ENCODE measurements at regions not wholly inside any gene's neighbourhood (a gene's known extent, or its start where the extent isn't known, plus 50 kb on each side); places are given as distances from the start of the nearest gene placed in this dataset.

DNA sequence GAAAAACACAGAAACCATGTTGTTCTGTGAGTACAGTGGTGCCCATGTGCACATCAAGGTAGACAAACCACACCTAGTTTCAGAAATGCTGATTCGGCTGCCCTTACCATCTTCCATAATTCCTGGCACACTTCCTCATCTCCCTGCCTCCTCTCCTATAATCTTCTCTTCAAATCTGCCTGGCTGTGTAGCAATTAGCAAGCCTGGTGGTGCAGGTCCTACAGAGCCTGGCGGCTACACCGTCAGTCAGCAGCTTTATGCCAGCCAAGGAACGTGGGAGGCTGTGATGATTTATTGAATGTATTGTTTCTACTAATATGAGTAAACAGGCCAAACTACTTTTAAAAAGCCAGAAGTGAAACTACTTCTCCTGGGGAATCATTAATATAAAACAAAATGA, 106.8 kb downstream of the SEMA6D start:
- no peak for DNase-seq

DNA sequence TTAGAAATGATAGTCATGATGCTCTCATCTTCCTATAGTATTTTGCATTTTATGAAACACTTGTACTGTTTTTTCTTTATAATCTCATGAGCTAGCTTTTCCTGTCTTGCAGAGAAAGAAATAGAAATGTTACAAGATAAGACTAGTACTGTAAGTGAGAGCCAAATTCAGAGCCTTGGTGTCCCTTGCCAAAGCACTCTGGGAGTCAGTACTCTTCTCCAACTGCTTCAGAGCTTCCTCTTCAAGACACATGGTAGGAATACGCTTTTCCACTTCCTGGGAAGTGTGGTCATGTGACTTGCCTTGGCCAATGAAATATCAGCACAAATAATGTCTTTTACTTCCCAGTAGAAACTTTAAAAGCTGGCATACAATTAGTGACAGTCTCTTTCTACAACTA, 112.4 kb downstream of the SEMA6D start:
- DNase-seq: no peak

DNA sequence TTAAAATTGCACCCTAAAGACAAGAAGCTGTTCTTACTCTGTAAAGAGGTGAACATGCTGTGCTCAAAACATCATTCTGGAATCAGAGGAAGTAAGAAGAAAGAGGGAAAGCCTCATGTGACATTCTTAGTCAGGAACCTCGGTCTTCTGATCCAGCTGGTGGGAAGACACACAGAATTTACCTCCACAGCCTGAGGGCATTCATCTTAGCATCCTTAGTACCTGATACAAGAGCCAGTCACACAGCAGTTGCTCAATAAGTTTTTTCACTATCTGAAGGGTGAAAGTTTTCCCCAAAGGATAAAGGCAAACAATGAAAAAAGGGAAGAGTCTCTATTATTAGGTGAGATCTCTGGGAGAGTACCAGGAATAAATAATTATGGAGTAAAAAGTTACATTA, 116.8 kb downstream of the SEMA6D start:
- no peak for DNase-seq

DNA sequence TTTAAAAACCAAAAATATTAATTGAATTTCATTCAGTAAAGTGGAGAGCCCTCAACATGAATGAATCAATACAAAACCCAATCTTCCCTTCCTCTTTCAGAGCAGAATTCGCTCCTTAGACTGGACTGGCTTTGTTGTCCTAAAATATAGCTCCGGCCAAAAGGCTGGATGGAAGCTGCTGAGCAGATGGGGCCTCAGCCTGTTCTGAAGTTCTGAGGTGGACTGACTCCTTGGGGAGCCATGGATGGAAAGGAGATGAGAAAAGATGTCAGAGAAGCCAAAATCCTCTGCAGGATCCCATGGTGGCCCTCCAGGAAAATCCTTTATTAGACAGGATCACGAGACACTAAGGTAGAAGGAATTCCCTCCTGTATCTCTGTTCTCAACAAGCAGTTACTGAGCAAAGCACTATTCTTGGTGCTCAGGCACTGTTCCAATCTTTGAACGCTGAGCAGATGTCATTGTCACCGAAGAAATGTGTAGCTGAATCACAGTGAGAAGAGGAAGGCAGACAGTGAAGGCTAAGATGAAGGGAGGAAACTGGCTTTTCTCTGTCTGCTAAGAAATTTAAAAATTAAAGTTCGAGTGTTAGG, 122.0 kb downstream of the SEMA6D start:
- DNase-seq: no peak

DNA sequence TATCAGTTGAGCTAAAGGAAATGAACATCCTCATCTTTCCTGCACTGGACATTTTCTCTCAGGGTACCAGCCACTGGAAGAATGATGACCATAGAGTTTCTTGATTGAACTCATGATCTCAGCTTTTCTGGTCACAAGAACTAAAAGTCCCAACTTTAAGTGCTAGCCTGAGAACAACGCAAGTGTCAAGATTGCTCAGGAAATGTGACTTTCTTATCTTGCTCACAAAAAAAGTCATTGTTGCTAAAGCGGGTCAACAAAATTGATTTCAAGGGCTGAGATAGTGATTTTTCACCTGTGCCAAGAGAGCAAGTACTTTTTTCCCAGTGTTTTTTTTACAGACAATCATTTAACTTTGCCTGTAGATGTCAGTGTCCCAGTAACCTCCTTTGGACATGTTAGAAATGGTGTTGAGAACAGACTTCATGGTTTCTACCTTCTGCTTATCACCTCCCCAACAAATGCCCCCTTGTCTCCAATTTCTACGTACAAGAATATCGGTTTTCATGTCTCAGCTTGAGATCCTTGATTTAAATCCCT, 125.9 kb downstream of the SEMA6D start:
- no peak for DNase-seq

DNA sequence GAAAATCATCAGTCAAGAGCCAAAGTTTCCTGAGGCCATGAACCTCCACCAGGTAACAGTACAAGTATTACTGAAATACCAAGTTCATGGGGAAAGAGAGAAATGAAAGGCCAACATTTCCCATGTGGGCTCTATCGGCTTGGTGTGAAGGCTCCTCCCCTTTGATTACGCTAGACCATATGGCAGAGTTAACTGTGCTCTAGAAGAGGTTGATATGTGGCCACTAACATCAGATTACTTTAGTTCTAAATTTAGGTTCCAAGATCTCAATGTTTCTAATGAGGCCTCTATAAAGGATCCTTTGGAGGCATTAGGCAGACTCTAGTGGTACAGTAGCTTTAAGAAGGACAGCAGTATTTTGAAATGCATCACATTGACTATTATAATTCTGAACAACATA, 127.1 kb downstream of the SEMA6D start:
- DNase-seq: no peak

DNA sequence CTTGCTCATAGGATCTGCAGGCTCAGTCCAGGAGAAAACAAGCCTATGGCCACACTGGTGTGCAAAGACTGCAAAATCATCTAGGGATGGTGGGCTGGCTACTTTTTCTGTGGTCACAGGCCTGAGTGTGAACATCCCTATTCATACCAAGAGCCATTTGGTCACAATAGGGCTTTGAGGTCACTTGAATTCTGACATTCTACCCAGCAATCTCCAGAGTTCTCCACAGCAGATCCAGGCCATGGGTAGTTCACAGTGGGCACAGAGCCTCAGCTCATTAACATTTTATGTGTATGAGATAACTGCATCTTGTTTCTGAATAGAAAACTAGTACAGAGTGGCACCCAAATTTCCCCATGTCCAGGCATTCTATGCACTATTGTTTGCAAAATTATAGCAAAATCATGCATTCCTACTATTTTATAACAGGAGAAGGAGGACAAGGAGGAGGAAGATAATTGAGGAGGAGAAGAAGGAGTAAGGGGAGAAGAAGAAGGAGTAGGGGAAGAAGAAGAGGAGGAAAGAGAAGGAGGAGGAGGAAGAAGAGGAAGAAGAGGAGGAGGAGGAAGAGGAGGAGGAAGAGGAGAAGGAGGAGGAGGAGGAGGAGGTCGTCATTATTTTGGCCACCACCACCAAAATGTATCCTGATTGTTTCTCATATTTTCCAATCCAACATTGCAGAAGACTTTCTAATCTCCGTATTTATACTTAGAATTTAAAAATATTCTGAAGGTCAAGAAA, 129.0 kb downstream of the SEMA6D start:
- no peak for DNase-seq

DNA sequence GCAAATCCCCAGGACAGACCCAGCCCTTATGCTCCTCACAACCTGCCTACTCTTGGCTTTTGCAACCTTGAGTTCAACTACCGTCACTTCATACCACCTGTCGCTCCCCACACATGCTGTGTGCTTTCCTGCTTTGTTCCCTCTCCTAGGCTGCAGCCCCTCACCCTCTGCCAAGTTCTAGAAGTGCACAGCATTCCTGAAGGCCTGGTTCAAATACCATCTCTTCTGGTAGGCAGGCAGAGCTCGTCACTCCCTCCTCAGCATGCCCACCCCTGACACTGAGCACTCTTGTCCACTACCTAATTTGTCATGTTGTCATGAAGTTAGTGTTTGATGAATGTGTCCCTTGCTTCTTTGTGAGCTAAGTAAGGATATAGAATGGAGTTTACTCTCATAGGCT, 129.6 kb downstream of the SEMA6D start:
- DNase-seq: no peak

DNA sequence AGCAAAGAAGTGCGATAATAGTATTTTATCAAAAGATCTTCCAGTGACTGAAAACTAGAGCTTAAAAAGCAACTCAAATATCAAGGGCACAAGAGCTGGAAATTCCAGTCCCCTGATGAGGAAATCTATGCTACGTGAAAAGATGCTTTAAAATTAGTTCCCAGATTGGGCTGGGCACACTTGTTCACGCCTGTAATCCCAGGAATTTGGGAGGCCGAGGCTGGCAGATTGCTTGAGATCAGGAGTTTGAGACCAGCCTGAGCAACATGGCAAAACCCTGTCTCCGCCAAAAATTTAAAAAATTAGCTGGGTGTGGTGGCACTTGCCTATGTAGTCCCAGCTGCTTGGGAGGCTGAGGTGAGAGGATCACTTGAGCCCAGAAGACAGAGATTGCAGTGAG, 138.8 kb downstream of the SEMA6D start:
- no peak for DNase-seq

DNA sequence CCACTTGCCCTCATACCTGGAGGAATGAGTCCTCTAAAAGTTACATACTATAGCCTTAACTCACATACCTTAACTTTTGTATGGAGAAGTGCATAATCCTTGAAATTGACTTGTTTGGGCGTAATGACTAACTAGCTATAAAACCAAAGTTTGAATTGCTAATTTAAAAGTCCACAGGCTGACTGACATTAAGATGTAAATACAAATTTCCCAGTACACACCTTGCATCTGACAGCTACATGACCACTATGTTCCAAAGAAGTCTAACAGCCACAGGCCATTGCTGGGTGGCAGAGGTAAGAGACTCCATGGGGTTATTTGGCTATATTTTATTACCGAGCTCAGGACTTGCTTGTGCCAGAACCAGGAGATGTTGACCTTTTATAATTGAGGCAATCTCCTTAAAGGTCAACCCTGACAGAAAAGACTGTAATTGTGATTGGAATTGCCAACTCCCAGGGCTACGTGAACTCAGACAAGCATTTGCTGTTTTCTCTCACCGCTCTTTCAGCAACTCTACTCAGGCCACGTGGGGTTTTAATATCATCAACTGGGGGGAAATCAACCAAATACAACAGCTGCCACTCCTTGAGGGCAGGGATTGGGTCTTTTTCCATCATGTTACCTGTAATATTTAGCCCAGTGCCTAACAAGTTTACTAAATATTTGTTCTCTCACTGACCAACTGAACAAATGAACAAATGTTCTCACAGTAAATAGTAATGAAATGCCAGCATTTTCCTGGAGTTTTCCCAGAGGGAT, 139.9 kb downstream of the SEMA6D start:
- DNase-seq: no peak

DNA sequence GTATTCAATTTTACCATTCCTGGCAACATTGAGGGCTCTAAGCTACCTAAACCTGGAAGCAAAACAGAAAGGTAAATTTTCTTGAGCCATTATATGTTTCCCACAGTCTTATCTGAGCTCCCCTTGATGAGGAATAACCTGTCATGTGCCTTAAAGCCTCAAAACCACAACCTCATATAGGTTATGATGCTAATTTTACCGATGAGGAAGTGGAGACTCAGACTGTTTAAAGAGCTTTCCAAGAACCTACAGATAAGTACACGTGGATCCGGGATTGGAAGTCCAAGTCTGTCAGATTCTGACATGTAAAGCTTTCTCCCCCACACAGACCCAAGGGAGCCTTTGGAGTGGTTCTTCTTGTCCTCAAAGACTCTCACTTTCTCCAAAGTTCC, 140.5 kb downstream of the SEMA6D start:
- DNase-seq: no peak

DNA sequence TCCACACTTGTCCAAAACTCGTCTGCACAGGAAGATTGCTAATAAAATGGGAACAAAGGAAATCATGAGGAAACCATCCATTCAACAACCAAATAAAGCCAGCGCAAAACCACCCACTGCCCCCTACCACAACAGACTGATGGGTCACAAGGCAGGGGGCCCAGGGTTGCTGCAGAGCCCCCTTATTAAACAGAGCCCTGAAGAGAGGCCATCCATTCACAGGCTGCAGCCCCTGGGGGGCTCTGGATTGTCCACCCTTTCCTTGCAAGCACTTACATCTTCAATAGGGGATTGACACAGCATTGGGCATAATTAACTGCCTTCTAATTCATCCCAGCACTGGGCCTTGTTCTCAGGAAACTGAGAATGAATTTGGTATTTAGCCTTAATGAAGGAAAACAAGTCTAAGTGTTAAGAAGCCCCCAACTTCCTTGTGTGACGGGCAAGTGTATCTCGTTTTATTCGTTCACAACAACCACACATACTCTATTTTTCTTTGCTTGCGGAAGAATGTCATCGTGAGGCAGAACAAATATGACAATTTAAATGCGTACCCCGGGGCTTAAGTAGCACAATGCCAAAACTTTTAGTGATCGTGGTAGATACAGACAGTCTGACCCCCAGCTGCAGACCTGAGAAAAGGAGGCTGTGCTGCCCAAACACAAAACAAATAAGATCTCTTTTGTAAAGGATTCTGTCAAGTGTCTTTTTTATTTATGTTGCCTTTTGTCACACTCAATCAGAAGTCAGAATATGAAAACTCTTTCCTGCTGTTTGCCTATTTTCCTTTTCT, 144.0 kb downstream of the SEMA6D start:
- DNase-seq: no peak

DNA sequence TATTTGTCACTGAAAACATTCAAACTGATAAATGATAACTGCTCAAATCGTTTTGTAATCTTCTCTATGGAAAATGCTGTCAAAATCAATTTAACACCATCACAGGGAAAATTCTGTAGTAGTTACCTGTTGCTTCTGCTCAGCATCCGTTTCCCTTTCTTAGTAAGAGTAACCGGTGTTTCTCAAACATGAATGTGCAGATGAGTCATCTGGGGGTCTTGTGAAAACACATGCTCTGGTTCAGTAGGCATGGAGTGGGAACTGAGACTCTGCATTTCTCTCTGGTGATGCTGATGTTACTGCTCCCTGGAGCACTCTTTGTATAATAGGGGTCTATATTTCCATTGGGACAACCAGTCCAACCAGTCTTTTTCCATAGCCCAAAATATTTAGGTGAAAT, 145.1 kb downstream of the SEMA6D start:
- no peak for DNase-seq

DNA sequence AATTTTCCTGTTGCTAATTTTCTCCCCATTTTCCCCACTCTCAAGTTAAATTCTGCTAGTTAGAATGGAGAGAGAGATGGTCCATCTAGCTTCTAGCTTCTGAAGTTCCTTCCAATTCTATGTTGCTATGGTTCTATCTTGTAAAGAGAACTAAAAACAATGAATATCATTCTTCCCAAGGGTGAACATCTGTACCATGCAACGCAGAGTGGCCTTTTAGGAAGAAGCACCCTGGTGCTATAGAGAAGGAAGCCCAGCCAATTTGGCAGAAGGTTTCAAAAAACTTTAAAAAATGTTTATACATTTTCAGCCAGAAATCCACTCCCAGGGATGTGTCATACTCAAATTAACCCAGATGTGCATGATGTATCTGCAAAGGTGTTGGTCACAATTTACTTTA, 149.1 kb downstream of the SEMA6D start:
- no peak for DNase-seq

DNA sequence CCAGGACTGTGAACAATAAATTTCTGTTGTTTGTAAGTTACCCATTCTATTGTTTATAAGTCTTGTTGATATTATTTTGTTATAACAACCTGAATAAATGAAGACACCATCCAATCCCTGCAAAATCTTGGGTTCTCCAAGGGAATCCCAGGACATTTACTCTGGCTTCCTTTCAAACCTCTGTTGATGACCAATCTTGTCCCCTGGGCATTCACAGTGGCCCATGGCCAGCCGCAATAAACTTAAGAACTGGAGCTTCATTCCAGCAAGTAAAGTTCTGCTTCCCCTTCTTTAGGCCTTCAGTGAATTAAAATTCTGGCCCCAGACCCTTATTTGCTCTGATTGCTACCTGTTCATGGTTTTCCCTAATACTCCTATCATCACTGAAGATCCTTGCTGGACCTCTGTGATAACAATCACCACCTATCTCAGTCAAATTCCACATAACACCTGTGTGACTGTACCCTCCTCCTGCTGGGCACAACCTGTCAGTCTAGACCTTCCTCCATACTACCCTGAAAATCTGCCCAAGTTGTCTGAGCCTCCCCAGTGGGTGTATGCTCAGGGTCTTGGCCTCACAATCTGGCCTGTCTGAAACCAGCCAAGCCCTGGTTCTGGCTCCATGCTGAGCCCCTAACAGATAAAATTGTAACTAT, 153.1 kb downstream of the SEMA6D start:
- no peak for DNase-seq

DNA sequence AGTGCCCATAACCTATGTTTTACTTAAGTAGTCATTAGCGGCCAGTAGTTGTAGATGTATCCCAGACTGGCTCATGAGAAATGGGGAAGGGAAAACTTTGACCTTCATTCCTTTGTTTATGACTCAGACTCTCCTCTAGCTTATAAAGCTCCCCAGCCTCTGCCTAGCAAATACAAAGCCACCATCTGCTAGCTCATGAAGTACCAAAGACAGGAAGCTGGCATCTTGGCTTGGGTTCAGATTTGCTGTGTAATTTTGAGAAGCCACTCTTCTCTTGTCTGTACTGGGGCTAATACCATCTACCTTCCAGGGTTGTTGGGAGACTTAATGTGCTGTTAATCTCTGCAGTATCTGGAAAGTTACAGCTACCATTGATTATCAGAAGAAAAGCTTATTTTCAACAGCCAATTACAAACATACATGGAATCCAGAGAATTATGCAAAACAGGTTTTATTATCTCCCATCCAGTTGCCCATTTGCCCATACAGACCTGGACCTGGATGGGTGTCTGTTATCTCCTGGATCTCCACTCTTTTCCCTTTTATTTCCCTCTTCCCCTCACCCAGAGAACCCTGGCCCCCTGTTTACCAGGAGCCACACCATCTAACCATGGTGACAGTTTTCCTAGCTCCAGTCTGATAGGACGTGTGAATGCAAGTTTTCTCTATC, 153.8 kb downstream of the SEMA6D start:
- DNase-seq: no peak

DNA sequence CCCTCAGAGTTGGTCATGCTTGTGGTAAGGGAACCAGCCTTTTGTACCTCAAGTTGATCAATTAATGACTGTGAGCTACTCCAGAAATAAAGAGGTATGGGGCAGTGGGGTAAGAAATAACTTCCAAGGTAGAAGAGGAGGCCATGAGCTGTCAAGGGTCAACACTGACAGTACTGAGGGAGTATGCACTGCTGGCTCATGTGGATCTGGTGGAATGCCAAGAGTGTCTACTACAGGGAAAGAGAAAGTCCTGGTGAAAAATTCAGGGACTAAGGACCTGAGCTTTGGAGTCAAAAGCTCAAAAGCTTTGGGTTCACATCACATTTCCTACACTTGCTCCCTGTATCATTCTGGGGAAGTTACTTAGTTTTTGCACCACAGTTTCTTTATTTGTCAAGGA, 154.9 kb downstream of the SEMA6D start:
- DNase-seq: no peak

DNA sequence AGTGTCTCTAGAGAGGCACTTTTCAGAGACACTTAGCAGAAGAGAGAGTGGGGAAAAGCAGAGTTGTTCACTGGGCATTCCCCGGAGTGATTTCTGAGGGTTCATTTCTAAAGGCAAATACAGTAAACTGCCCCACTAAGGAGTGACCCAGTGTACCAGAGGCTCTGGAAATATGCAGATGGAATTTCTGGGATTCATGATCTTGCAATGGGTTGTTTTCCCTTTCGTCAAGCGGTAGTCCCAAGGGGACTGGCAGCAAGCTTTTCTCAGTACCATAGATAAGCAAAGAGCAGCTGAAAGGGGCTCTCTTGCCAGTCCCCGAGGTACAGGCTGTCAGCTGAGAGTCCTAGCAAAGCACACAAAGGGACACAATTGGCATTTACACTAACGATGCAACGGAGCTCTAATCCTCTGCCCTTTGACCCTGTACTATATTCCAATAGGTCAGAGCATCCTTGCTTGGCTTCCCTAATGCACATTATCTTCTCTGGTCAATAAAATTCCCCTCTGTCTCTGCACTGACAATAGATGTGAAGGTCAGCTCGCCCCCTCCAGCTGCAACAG, 155.6 kb downstream of the SEMA6D start:
- no peak for DNase-seq

DNA sequence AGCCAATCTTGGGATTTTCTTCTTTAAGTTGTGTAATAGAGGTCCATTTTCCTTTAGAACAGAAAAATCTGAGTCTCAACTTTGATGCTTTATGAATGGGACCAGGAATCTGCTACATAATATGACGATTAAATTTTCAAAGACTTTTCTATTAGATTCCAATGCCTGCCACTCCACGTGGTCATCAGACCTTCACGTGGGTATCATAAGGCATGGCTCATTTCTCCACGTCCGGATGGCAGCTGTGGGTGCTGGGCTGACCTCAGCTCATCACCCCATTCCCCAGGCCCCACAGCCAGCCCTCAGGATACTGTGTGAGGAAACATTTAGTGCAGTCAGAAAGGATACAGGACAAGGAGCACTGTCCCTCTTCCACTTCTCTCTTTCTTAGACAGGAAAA, 159.7 kb downstream of the SEMA6D start:
- no peak for DNase-seq

DNA sequence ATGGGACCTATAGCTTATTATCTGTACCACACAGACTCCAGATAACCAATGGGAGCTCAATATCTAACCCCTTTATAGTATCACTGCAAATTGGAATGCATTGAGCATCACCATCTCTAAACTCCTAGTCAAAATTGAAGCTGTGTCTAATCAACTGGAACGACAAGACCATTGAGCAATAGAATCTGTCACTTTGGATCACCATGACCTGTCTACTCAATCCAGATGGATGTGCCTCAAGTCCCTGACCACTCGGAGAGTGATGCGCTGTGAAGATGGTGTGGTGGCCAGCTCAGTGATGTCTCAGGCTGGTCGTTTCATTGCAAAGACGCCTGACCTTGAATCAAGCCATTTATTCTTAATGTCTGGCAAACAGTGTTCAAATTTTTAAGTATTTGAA, 160.5 kb downstream of the SEMA6D start:
- DNase-seq: no peak

DNA sequence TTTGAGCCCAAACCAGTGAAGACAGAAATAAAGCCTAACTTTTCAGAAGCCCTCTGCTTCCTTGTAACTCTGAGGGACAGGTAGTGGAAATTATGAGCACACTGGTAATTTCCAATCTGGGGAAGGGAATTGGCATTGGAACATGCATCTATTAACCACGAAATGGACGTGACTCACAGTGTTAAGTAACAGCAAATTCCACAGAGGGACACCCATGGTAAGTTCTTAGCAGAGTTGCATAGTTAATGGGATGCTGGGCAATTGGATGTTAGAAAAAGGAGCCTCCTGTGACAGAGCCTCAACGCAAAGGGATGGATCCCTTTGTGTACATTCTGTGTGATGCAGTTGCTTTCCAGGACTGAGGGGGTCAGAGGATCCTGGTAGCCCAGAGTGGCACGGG, 168.6 kb downstream of the SEMA6D start:
- DNase-seq: no peak

Data from CD4-positive, alpha-beta T cell treated with Interleukin-10 for 1 hour (primary cell).